ENCODE measurements at regions not wholly inside any gene's neighbourhood (a gene's known extent, or its start where the extent isn't known, plus 50 kb on each side); places are given as distances from the start of the nearest gene placed in this dataset.
"Not testable (repeated sequence)": the region's sequence is repeated elsewhere in the genome, so short reads cannot be mapped to it uniquely, and the experiment has no call there.

GRCh38 chr2:145530653-145531052, 1010.7 kb upstream of the ZEB2 start:
- DNase-seq (ENCODE audit: low spot score) = no peak

- no peak for DNase-seq (ENCODE audit: low spot score)
Observed at GRCh38 chr2:145524836-145525235, 1004.9 kb upstream of the ZEB2 start.

- no peak for DNase-seq (ENCODE audit: low spot score)
Observed at GRCh38 chr2:145524303-145524702, 1004.4 kb upstream of the ZEB2 start.

- not testable (repeated sequence) for DNase-seq (ENCODE audit: low spot score)
Observed at GRCh38 chr2:145519254-145519653, 999.3 kb upstream of the ZEB2 start.

GRCh38 chr2:145511946-145512345, 992.0 kb upstream of the ZEB2 start:
- DNase-seq (ENCODE audit: low spot score) = no peak

GRCh38 chr2:145503511-145503910, 983.6 kb upstream of the ZEB2 start:
- DNase-seq (ENCODE audit: low spot score) = no peak

- no peak for DNase-seq (ENCODE audit: low spot score)
Observed at GRCh38 chr2:145501920-145502319, 982.0 kb upstream of the ZEB2 start.

- no peak for DNase-seq (ENCODE audit: low spot score)
Observed at GRCh38 chr2:145495590-145495989, 975.7 kb upstream of the ZEB2 start.

GRCh38 chr2:145494441-145494840, 974.5 kb upstream of the ZEB2 start:
- no peak for DNase-seq (ENCODE audit: low spot score)

GRCh38 chr2:145488571-145488970, 968.7 kb upstream of the ZEB2 start:
- DNase-seq (ENCODE audit: low spot score) = no peak

- peak; percentile 57 for DNase-seq (ENCODE audit: low spot score)
Observed at GRCh38 chr2:145484448-145485097, 964.7 kb upstream of the ZEB2 start.

- DNase-seq (ENCODE audit: low spot score) = no peak
Observed at GRCh38 chr2:145483854-145484253, 963.9 kb upstream of the ZEB2 start.

- DNase-seq (ENCODE audit: low spot score) = no peak
Observed at GRCh38 chr2:145481334-145481922, 961.5 kb upstream of the ZEB2 start.

- DNase-seq (ENCODE audit: low spot score) = no peak
Observed at GRCh38 chr2:145464866-145465265, 944.9 kb upstream of the ZEB2 start.

GRCh38 chr2:145460112-145460511, 940.2 kb upstream of the ZEB2 start:
- DNase-seq (ENCODE audit: low spot score) = no peak

- no peak for DNase-seq (ENCODE audit: low spot score)
Observed at GRCh38 chr2:145431181-145431951, 911.4 kb upstream of the ZEB2 start.

- DNase-seq (ENCODE audit: low spot score) = no peak
Observed at GRCh38 chr2:145423809-145424208, 903.9 kb upstream of the ZEB2 start.

GRCh38 chr2:145422576-145422975, 902.7 kb upstream of the ZEB2 start:
- DNase-seq (ENCODE audit: low spot score) = no peak

GRCh38 chr2:145421841-145422240, 901.9 kb upstream of the ZEB2 start:
- DNase-seq (ENCODE audit: low spot score) = peak; percentile 18

GRCh38 chr2:145416640-145417039, 896.7 kb upstream of the ZEB2 start:
- no peak for DNase-seq (ENCODE audit: low spot score)

- no peak for DNase-seq (ENCODE audit: low spot score)
Observed at GRCh38 chr2:145415151-145415550, 895.2 kb upstream of the ZEB2 start.

GRCh38 chr2:145413261-145414030, 893.5 kb upstream of the ZEB2 start:
- DNase-seq (ENCODE audit: low spot score) = no peak

- no peak for DNase-seq (ENCODE audit: low spot score)
Observed at GRCh38 chr2:145412155-145412554, 892.2 kb upstream of the ZEB2 start.
